OCI-LY3 (cell line): ENCODE measurements at regions not wholly inside any gene's neighbourhood (a gene's known extent, or its start where the extent isn't known, plus 50 kb on each side); places are given as distances from the start of the nearest gene placed in this dataset.

Source experiments
- EZH2phosphoT487 ChIP-seq: fragments of 200-600 bp; shearing (Covaris generic); IDR thresholded peaks from 2 replicates; pipeline ENCODE4 v1.6.1; 2018; ENCODE audit warnings: antibody characterized with exemption, mixed run types, low read depth
- TF ChIP-seq, protein P1 (sequence below): fragments of 200-600, 300-600 bp; sonication (generic); IDR thresholded peaks from 2 replicates; pipeline ENCODE4 v1.5.1; 2014; ENCODE audit warnings: antibody characterized with exemption, low read length, low read depth

- TF ChIP-seq, protein P1, sequence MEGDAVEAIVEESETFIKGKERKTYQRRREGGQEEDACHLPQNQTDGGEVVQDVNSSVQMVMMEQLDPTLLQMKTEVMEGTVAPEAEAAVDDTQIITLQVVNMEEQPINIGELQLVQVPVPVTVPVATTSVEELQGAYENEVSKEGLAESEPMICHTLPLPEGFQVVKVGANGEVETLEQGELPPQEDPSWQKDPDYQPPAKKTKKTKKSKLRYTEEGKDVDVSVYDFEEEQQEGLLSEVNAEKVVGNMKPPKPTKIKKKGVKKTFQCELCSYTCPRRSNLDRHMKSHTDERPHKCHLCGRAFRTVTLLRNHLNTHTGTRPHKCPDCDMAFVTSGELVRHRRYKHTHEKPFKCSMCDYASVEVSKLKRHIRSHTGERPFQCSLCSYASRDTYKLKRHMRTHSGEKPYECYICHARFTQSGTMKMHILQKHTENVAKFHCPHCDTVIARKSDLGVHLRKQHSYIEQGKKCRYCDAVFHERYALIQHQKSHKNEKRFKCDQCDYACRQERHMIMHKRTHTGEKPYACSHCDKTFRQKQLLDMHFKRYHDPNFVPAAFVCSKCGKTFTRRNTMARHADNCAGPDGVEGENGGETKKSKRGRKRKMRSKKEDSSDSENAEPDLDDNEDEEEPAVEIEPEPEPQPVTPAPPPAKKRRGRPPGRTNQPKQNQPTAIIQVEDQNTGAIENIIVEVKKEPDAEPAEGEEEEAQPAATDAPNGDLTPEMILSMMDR, result no peak
- TF ChIP-seq EZH2phosphoT487, result no peak
Observed at GRCh38 chr11:129640671-129641070, 175.0 kb upstream of the TMEM45B start.
